ENCODE measurements at regions not wholly inside any gene's neighbourhood (a gene's known extent, or its start where the extent isn't known, plus 50 kb on each side); places are given as distances from the start of the nearest gene placed in this dataset.

GRCh38 chr18:78130232-78131195 lies 849.1 kb upstream of the SALL3 start:
- H3K9me3 ChIP-seq (replicated peaks in 1 of 2; ENCODE audit: control insufficient read depth in 1 of 2, insufficient read depth in 1 of 2, low read length in 2 of 2), result peaks cover 18 to 22% of the 10 kb centered on the region in 2 donors
- H3K27ac ChIP-seq (ENCODE audit: low read depth in 1 of 2, low read length in 2 of 2), result no peak overlapping the region
- Mint-ChIP-seq H3K4me3 (no peak overlapping the region), H3K9me3 (peaks cover 3 to 24% (median 15%) of the 10 kb centered on the region in 7 donors), H3K27me3 (ENCODE audit: low read depth in 3 of 3) (peaks cover 0 to 3% (median 0%) of the 10 kb centered on the region in 3 donors), H3K36me3 (no peaks in the 10 kb centered on the region), H3K4me1 (no peaks in the 10 kb centered on the region), H3K27ac (no peak overlapping the region)
- intact Hi-C loops (cut with micrococcal nuclease), result no loop called here
- no peak overlapping the region for H3K9ac ChIP-seq (ENCODE audit: insufficient read depth, low read length, poor library complexity, severe bottlenecking)
- WGBS (ENCODE audit: insufficient coverage), result 77% methylated on average over 11 of the region's 12 CpGs
- no peaks in the 10 kb centered on the region for H3K79me2 ChIP-seq (ENCODE audit: insufficient read depth, low read length)
- no peaks in the 10 kb centered on the region for H3K4me1 ChIP-seq (ENCODE audit: control insufficient read depth in 1 of 2, insufficient read depth in 2 of 2, low read length in 2 of 2)
- DNase-seq, result no peak
- H3K27me3 ChIP-seq (ENCODE audit: control insufficient read depth in 2 of 2, insufficient read depth in 2 of 2, low read length in 2 of 2), result no peaks in the 10 kb centered on the region
- H4K20me1 ChIP-seq (ENCODE audit: insufficient read depth, low read length), result no peaks in the 10 kb centered on the region
- no peak overlapping the region for H2AFZ ChIP-seq (ENCODE audit: insufficient read depth, low read depth, low read length, poor library complexity, severe bottlenecking)
- TF ChIP-seq CTCF (IDR thresholded peaks at IDR 0.05), result no peak
- no peak overlapping the region for H3K4me3 ChIP-seq (replicated peaks in 1 of 3; ENCODE audit: low read depth in 2 of 3, low read length in 3 of 3)
- no peaks in the 10 kb centered on the region for H3K36me3 ChIP-seq (replicated peaks in 1 of 2; ENCODE audit: control insufficient read depth in 1 of 2, insufficient read depth in 2 of 2, low read length in 2 of 2)
- no peak overlapping the region for H3K4me2 ChIP-seq (replicated peaks; ENCODE audit: extremely low read depth, low read length, poor library complexity, severe bottlenecking)

GRCh38 chr18:78133729-78134128 lies 845.9 kb upstream of the SALL3 start:
- no peaks in the 10 kb centered on the region for H3K79me2 ChIP-seq (ENCODE audit: insufficient read depth, low read length)
- H3K9ac ChIP-seq (ENCODE audit: insufficient read depth, low read length, poor library complexity, severe bottlenecking), result no peak overlapping the region
- Mint-ChIP-seq H3K9me3 (peaks cover 0 to 2% (median 0%) of the 10 kb centered on the region in 7 donors), H3K27ac (no peak overlapping the region), H3K36me3 (no peaks in the 10 kb centered on the region), H3K4me3 (no peak overlapping the region), H3K27me3 (ENCODE audit: low read depth in 3 of 3) (peaks cover 0 to 2% (median 0%) of the 10 kb centered on the region in 3 donors), H3K4me1 (no peaks in the 10 kb centered on the region)
- intact Hi-C loops (cut with micrococcal nuclease), result no loop called here
- no peaks in the 10 kb centered on the region for H3K4me1 ChIP-seq (ENCODE audit: control insufficient read depth in 1 of 2, insufficient read depth in 2 of 2, low read length in 2 of 2)
- no peaks in the 10 kb centered on the region for H3K27me3 ChIP-seq (ENCODE audit: control insufficient read depth in 2 of 2, insufficient read depth in 2 of 2, low read length in 2 of 2)
- 88% methylated on average over 4 of the region's 7 CpGs for WGBS (ENCODE audit: insufficient coverage)
- H3K4me2 ChIP-seq (replicated peaks; ENCODE audit: extremely low read depth, low read length, poor library complexity, severe bottlenecking), result no peak overlapping the region
- no peaks in the 10 kb centered on the region for H3K9me3 ChIP-seq (replicated peaks in 1 of 2; ENCODE audit: control insufficient read depth in 1 of 2, insufficient read depth in 1 of 2, low read length in 2 of 2)
- no peak overlapping the region for H3K27ac ChIP-seq (ENCODE audit: low read depth in 1 of 2, low read length in 2 of 2)
- no peaks in the 10 kb centered on the region for H3K36me3 ChIP-seq (replicated peaks in 1 of 2; ENCODE audit: control insufficient read depth in 1 of 2, insufficient read depth in 2 of 2, low read length in 2 of 2)
- H2AFZ ChIP-seq (ENCODE audit: insufficient read depth, low read depth, low read length, poor library complexity, severe bottlenecking), result no peak overlapping the region
- H3K4me3 ChIP-seq (replicated peaks in 1 of 3; ENCODE audit: low read depth in 2 of 3, low read length in 3 of 3), result no peak overlapping the region
- no peak for TF ChIP-seq CTCF (IDR thresholded peaks at IDR 0.05)
- DNase-seq, result no peak
- H4K20me1 ChIP-seq (ENCODE audit: insufficient read depth, low read length), result no peaks in the 10 kb centered on the region
